Smooth muscle cell (in vitro differentiated cells): ENCODE measurements at regions not wholly inside any gene's neighbourhood (a gene's known extent, or its start where the extent isn't known, plus 50 kb on each side); places are given as distances from the start of the nearest gene placed in this dataset.

ENCODE experiments used
- DNase-seq: peaks from one replicate; lab custom pipeline; 2025; ENCODE audit not compliant: unreplicated experiment; lab: John Stamatoyannopoulos, UW
- H2AFZ ChIP-seq: fragments of 200-600 bp; sonication (generic); 2 replicates; pipeline ENCODE4 v1.6.0; 2016; ENCODE audit warnings: antibody characterized with exemption, low read depth, mild to moderate bottlenecking
- H3F3A ChIP-seq: fragments of 200-600 bp; sonication (generic); 2 replicates; pipeline ENCODE4 v1.6.0; 2017; ENCODE audit warnings: antibody characterized with exemption, low read depth
- H3K27ac ChIP-seq: fragments of 200-600 bp; sonication (generic); 2 replicates; pipeline ENCODE4 v1.5.1; 2016; ENCODE audit warnings: low read depth, mild to moderate bottlenecking
- H3K27me3 ChIP-seq: fragments of 200-600 bp; sonication (generic); 2 replicates; pipeline ENCODE4 v1.6.1; 2016; ENCODE audit warnings: low read depth, mild to moderate bottlenecking
- H3K36me3 ChIP-seq: fragments of 200-600 bp; sonication (generic); 2 replicates; pipeline ENCODE4 v1.5.1; 2016; ENCODE audit warnings: low read depth
- H3K4me1 ChIP-seq: fragments of 200-600 bp; sonication (generic); 2 replicates; pipeline ENCODE4 v1.5.1; 2016; ENCODE audit warnings: low read depth
- H3K4me2 ChIP-seq: fragments of 200-600 bp; sonication (generic); 2 replicates; pipeline ENCODE4 v1.6.0; 2016; ENCODE audit warnings: mild to moderate bottlenecking
- H3K4me3 ChIP-seq: fragments of 200-600 bp; sonication (generic); 2 replicates; pipeline ENCODE4 v1.5.1; 2016; ENCODE audit warnings: mild to moderate bottlenecking
- H3K79me2 ChIP-seq: fragments of 200-600 bp; sonication (generic); 2 replicates; pipeline ENCODE4 v1.6.0; 2016; ENCODE audit warnings: low read depth, mild to moderate bottlenecking
- H3K9ac ChIP-seq: fragments of 200-600 bp; sonication (generic); 2 replicates; pipeline ENCODE4 v1.6.0; 2016; ENCODE audit warnings: low read depth
- H3K9me3 ChIP-seq: fragments of 200-600 bp; sonication (generic); replicated peaks from 2 replicates; pipeline ENCODE4 v1.5.1; 2016; ENCODE audit warnings: low read depth
- H4K20me1 ChIP-seq: fragments of 200-600 bp; sonication (generic); 2 replicates; pipeline ENCODE4 v1.6.0; 2016; ENCODE audit warnings: low read depth
- WGBS: methylation state at CpG from one replicate; pipeline ENCODE4 v1.1.7; 2016; ENCODE audit warnings: low lambda C conversion rate; 5-methylcytosine and 5-hydroxymethylcytosine counted together
- TF ChIP-seq, protein P1 (sequence below): fragments of 200-600 bp; sonication (generic); IDR thresholded peaks from 2 replicates; pipeline ENCODE4 v1.5.1; 2017; ENCODE audit warnings: borderline replicate concordance, mild to moderate bottlenecking, antibody characterized with exemption; ENCODE audit not compliant: insufficient read depth, poor library complexity, severe bottlenecking

DNA sequence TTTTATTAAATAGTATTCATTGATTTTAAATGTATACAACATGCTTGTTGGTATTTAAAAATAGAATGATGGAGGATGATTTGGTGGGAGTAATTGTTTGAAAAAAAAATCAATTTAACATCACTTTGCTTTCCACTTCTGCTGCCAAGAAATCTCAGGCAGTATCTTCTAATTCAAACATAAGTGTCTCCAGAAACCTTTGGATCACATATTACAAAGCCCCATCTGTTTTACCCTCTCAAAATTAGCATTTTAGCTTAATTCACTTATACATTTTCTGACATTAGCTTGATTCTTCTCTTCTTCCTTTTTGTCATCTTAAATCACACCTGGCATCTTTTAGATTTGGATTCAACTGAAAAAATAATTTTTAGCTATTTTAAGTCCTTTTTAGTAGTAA is 72.9 kb upstream of the KMT2C start:
- Histone ChIP-seq H3K4me3 (no peak overlapping the region), H2AFZ (no peak overlapping the region), H3K9ac (no peak overlapping the region), H4K20me1 (no peaks in the 10 kb centered on the region), H3K79me2 (no peaks in the 10 kb centered on the region), H3K36me3 (no peaks in the 10 kb centered on the region), H3F3A (no peaks in the 10 kb centered on the region), H3K4me2 (no peak overlapping the region), H3K9me3 (no peaks in the 10 kb centered on the region), H3K27ac (no peak overlapping the region), H3K4me1 (no peaks in the 10 kb centered on the region), H3K27me3 (no peaks in the 10 kb centered on the region)
- DNase-seq, result no peak
- TF ChIP-seq, protein P1, sequence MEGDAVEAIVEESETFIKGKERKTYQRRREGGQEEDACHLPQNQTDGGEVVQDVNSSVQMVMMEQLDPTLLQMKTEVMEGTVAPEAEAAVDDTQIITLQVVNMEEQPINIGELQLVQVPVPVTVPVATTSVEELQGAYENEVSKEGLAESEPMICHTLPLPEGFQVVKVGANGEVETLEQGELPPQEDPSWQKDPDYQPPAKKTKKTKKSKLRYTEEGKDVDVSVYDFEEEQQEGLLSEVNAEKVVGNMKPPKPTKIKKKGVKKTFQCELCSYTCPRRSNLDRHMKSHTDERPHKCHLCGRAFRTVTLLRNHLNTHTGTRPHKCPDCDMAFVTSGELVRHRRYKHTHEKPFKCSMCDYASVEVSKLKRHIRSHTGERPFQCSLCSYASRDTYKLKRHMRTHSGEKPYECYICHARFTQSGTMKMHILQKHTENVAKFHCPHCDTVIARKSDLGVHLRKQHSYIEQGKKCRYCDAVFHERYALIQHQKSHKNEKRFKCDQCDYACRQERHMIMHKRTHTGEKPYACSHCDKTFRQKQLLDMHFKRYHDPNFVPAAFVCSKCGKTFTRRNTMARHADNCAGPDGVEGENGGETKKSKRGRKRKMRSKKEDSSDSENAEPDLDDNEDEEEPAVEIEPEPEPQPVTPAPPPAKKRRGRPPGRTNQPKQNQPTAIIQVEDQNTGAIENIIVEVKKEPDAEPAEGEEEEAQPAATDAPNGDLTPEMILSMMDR, result no peak

DNA sequence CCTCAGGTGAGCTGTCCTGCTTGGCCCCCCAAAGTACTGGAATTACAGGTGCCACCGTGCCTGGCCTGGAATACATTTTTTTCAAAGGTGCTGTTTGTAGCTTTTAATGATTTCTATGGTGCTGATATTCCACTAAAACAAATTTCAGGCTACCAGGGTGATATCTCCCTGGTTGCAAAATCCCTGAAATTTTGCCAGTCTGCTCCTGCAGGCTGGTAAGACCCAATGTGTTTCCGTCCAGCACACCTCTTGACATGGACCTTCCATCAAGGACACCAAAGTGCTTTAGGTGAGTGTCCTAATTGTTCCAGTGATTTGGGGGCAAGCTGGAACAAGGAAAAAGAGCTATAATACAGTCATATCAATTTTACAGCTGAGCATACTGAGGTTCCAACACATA is 69.8 kb upstream of the KMT2C start:
- Histone ChIP-seq H4K20me1 (no peaks in the 10 kb centered on the region), H3K9ac (no peak overlapping the region), H3K27ac (no peak overlapping the region), H3K4me1 (no peaks in the 10 kb centered on the region), H3F3A (no peaks in the 10 kb centered on the region), H3K27me3 (no peaks in the 10 kb centered on the region), H3K4me2 (no peak overlapping the region), H3K4me3 (no peak overlapping the region), H3K79me2 (no peaks in the 10 kb centered on the region), H3K36me3 (no peaks in the 10 kb centered on the region), H2AFZ (no peak overlapping the region), H3K9me3 (no peaks in the 10 kb centered on the region)
- WGBS, result 92% methylated on average over 2 of the region's 2 CpGs
- TF ChIP-seq, protein P1, result no peak
- no peak for DNase-seq

DNA sequence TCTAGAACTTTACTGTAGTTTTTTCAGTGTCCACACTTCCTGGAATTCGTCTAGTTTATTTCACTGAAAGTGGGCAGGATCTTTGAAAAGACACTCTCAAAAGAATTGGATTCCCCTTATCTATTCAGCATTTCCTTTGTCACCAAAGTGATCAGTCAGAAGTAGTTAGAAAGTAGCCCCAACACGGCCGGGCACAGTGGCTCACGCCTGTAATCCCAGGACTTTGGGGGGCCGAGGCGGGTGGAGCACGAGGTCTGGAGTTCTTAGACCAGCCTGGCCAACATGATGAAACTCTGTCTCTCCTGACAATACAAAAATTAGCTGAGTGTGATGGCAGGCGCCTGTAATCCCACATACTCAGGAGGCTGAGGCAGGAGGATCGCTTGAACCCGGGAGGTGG is 69.0 kb upstream of the KMT2C start:
- no peaks in the 10 kb centered on the region for H4K20me1 ChIP-seq
- no peaks in the 10 kb centered on the region for H3F3A ChIP-seq
- no peak overlapping the region for H3K27ac ChIP-seq
- H3K4me3 ChIP-seq, result no peak overlapping the region
- no peak overlapping the region for H3K9ac ChIP-seq
- WGBS, result 75% methylated on average over 10 of the region's 10 CpGs
- H2AFZ ChIP-seq, result no peak overlapping the region
- no peaks in the 10 kb centered on the region for H3K9me3 ChIP-seq
- H3K36me3 ChIP-seq, result no peaks in the 10 kb centered on the region
- DNase-seq, result no peak
- TF ChIP-seq, protein P1, result no peak
- H3K27me3 ChIP-seq, result no peaks in the 10 kb centered on the region
- no peaks in the 10 kb centered on the region for H3K79me2 ChIP-seq
- no peaks in the 10 kb centered on the region for H3K4me1 ChIP-seq
- no peak overlapping the region for H3K4me2 ChIP-seq

DNA sequence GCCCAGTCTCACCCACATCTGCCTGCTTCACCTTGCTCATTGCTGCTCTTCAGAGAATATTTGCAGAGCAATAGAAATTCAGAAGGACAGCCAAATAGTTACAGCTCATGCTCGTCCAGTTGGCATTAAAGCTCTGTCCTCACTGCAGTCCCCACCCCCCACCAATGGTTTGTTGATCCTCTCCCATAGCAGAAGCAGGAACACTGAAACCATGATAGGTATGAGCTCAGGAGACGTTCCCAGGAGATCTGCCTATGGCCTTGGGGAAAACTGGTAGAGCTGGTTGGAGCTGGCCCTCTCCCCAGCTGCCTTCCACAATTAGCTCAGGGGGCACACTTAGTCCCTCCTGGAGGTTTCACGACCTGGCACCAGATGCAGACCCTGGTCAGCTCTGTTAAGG is 68.6 kb upstream of the KMT2C start:
- H3K4me1 ChIP-seq, result no peaks in the 10 kb centered on the region
- no peaks in the 10 kb centered on the region for H4K20me1 ChIP-seq
- no peak overlapping the region for H3K9ac ChIP-seq
- DNase-seq, result no peak
- no peaks in the 10 kb centered on the region for H3K36me3 ChIP-seq
- no peaks in the 10 kb centered on the region for H3K79me2 ChIP-seq
- H3K4me3 ChIP-seq, result no peak overlapping the region
- H2AFZ ChIP-seq, result no peak overlapping the region
- 37% methylated on average over 3 of the region's 3 CpGs for WGBS
- no peak overlapping the region for H3K27ac ChIP-seq
- no peak overlapping the region for H3K4me2 ChIP-seq
- H3K27me3 ChIP-seq, result no peaks in the 10 kb centered on the region
- TF ChIP-seq, protein P1, result no peak
- H3F3A ChIP-seq, result no peaks in the 10 kb centered on the region
- no peaks in the 10 kb centered on the region for H3K9me3 ChIP-seq
